Upper lobe of left lung (tissue), 4 donors: ENCODE measurements at regions not wholly inside any gene's neighbourhood (a gene's known extent, or its start where the extent isn't known, plus 50 kb on each side); places are given as distances from the start of the nearest gene placed in this dataset.

Experiments
- CTCF ChIP-seq, 6 experiments: fragments of 450-650 bp in 4 of 6; fragments of 200-600 bp in 2 of 6; sonication (generic) in 2 of 6; IDR thresholded peaks; one replicate each; pipeline ENCODE4 v1.5.1; 2016 to 2019; ENCODE audit warnings: antibody characterized with exemption in 6 of 6
- EP300 ChIP-seq, 4 donors: sonication (generic); formaldehyde crosslinking; IDR thresholded peaks; one replicate each; pipeline ENCODE4 v1.5.1; 2017; ENCODE audit warnings: antibody characterized with exemption in 4 of 4, control low read depth in 2 of 4
- POLR2A ChIP-seq, 4 donors: fragments of 450-650 bp; IDR thresholded peaks; one replicate each; pipeline ENCODE4 v1.5.1; 2016 to 2017; ENCODE audit warnings: antibody characterized with exemption in 4 of 4, mild to moderate bottlenecking in 2 of 4
- POLR2AphosphoS5 ChIP-seq, 2 donors: sonication (generic); formaldehyde crosslinking; IDR thresholded peaks; one replicate each; pipeline ENCODE4 v1.5.1; 2017; ENCODE audit warnings: antibody characterized with exemption in 2 of 2

GRCh38 chr3:38970851-38971638 is 80.7 kb downstream of the SCN11A start:
- TF ChIP-seq CTCF (IDR thresholded peaks at IDR 0.05) = no peak
- TF ChIP-seq POLR2AphosphoS5 (IDR thresholded peaks at IDR 0.05) = no peak
- TF ChIP-seq POLR2A (IDR thresholded peaks at IDR 0.05) = no peak
- TF ChIP-seq EP300 (IDR thresholded peaks at IDR 0.05) = no peak
